ENCODE measurements at regions not wholly inside any gene's neighbourhood (a gene's known extent, or its start where the extent isn't known, plus 50 kb on each side); places are given as distances from the start of the nearest gene placed in this dataset.
"Not testable (repeated sequence)": the region's sequence is repeated elsewhere in the genome, so short reads cannot be mapped to it uniquely, and the experiment has no call there.

DNA sequence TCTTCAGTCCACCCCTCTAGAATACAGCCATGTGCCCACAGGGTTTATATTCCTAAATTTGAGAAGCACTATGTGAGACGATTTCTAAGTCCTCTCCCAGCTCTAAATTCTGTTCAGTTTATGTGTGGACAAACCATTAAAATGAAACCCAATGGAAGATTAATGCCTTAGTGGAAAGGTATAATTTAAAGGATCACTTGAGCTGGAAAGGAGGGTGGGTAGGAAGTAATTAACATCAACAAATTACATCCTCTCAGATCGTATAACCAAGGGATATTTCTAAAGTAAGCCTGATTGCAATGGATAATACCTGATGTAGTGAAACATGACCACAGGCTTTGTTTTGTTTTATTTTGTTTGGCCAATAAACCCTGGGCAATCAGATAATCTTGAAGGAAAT lies 511.0 kb upstream of the COBL start:
- no peak overlapping the region for H3K4me3 ChIP-seq (ENCODE audit: low read depth, low read length)
- H3K9ac ChIP-seq (ENCODE audit: low read depth, low read length): no peak overlapping the region
- H3K9me3 ChIP-seq (ENCODE audit: control insufficient read depth, insufficient read depth, low read length): no peaks in the 10 kb centered on the region
- H3K4me1 ChIP-seq (ENCODE audit: control insufficient read depth, insufficient read depth, low read length): no peaks in the 10 kb centered on the region
- H3K27me3 ChIP-seq (ENCODE audit: control insufficient read depth, insufficient read depth, low read length): no peaks in the 10 kb centered on the region
- H3K36me3 ChIP-seq (ENCODE audit: control insufficient read depth, insufficient read depth, low read length): no peaks in the 10 kb centered on the region
- H3K27ac ChIP-seq (ENCODE audit: low read depth, low read length): no peak overlapping the region

GRCh38 chr7:51824050-51824449 lies 507.4 kb upstream of the COBL start:
- no peaks in the 10 kb centered on the region for H3K36me3 ChIP-seq (ENCODE audit: control insufficient read depth, insufficient read depth, low read length)
- H3K4me3 ChIP-seq (ENCODE audit: low read depth, low read length): no peak overlapping the region
- no peaks in the 10 kb centered on the region for H3K4me1 ChIP-seq (ENCODE audit: control insufficient read depth, insufficient read depth, low read length)
- H3K9me3 ChIP-seq (ENCODE audit: control insufficient read depth, insufficient read depth, low read length): no peaks in the 10 kb centered on the region; the same call in 1 of the 2 replicates
- no peak overlapping the region for H3K27ac ChIP-seq (ENCODE audit: low read depth, low read length)
- H3K9ac ChIP-seq (ENCODE audit: low read depth, low read length): no peak overlapping the region
- H3K27me3 ChIP-seq (ENCODE audit: control insufficient read depth, insufficient read depth, low read length): no peaks in the 10 kb centered on the region

- H3K9me3 ChIP-seq (ENCODE audit: control insufficient read depth, insufficient read depth, low read length): no peaks in the 10 kb centered on the region; the same call in 1 of the 2 replicates
- no peaks in the 10 kb centered on the region for H3K27me3 ChIP-seq (ENCODE audit: control insufficient read depth, insufficient read depth, low read length)
- no peaks in the 10 kb centered on the region for H3K4me1 ChIP-seq (ENCODE audit: control insufficient read depth, insufficient read depth, low read length)
- no peak overlapping the region for H3K4me3 ChIP-seq (ENCODE audit: low read depth, low read length)
- H3K27ac ChIP-seq (ENCODE audit: low read depth, low read length): no peak overlapping the region
- H3K9ac ChIP-seq (ENCODE audit: low read depth, low read length): no peak overlapping the region
- no peaks in the 10 kb centered on the region for H3K36me3 ChIP-seq (ENCODE audit: control insufficient read depth, insufficient read depth, low read length)
Measured at GRCh38 chr7:51823437-51823836, 506.8 kb upstream of the COBL start.

DNA sequence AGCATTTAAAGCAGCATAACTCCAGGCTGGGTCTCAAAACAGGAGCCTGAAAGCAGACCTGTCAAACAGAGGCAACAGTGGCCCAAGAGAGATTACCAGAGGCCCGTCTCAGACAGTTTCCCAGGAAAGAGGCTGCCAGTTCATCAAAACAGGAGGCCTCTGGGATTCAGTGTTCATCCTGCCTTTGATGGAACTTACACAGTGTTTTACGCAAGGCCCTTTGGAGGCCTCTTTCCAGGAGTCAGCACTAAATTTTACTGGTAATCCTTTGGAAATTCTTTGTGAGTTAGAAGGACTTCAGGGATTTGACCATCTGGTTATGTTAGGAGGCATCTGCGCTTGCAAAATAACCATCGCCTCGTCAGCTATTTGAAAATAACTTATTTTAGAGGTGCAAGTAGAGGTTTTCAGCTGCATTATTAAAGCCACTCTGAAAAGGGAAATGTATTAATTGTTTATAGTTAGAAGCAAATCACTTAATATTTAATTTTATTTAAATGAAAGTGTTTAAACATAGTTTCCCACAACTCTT lies 501.2 kb upstream of the COBL start:
- no peak overlapping the region for H3K9ac ChIP-seq (ENCODE audit: low read depth, low read length)
- no peak overlapping the region for H3K27ac ChIP-seq (ENCODE audit: low read depth, low read length)
- no peaks in the 10 kb centered on the region for H3K27me3 ChIP-seq (ENCODE audit: control insufficient read depth, insufficient read depth, low read length)
- H3K4me3 ChIP-seq (ENCODE audit: low read depth, low read length): no peak overlapping the region
- H3K36me3 ChIP-seq (ENCODE audit: control insufficient read depth, insufficient read depth, low read length): no peaks in the 10 kb centered on the region
- no peaks in the 10 kb centered on the region; the same call in 1 of the 2 replicates for H3K9me3 ChIP-seq (ENCODE audit: control insufficient read depth, insufficient read depth, low read length)
- no peaks in the 10 kb centered on the region for H3K4me1 ChIP-seq (ENCODE audit: control insufficient read depth, insufficient read depth, low read length)

DNA sequence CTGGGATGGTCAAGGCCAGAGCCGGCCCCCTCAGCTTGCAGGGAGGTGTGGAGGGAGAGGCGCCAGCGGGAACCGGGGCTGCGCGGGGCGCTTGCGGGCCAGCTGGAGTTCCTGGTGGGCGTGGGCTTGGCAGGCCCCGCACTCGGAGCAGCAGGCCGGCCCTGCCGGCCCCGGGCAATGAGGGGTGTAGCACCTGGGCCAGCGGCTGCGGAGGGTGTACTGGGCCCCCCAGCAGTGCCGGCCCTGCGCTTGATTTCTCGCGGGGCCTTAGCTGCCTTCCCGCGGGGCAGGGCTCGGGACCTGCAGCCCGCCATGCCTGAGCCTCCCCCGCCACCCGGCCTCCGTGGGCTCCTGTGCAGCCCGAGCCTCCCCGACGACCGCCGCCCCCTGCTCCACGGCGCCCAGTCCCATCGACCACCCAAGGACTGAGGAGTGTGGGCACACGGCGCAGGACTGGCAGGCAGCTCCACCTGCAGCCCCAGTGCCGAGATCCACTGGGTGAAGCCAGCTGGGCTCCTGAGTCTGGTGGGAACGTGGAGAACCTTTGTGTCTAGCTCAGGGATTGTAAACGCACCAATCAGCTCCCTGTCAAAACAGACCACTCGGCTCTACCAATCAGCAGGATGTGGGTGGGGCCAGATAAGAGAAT lies 489.3 kb upstream of the COBL start:
- H3K27ac ChIP-seq (ENCODE audit: low read depth, low read length); H3K9me3 ChIP-seq (ENCODE audit: control insufficient read depth, insufficient read depth, low read length); H3K27me3 ChIP-seq (ENCODE audit: control insufficient read depth, insufficient read depth, low read length); H3K4me1 ChIP-seq (ENCODE audit: control insufficient read depth, insufficient read depth, low read length); H3K36me3 ChIP-seq (ENCODE audit: control insufficient read depth, insufficient read depth, low read length); H3K9ac ChIP-seq (ENCODE audit: low read depth, low read length); H3K4me3 ChIP-seq (ENCODE audit: low read depth, low read length): not testable (repeated sequence)

DNA sequence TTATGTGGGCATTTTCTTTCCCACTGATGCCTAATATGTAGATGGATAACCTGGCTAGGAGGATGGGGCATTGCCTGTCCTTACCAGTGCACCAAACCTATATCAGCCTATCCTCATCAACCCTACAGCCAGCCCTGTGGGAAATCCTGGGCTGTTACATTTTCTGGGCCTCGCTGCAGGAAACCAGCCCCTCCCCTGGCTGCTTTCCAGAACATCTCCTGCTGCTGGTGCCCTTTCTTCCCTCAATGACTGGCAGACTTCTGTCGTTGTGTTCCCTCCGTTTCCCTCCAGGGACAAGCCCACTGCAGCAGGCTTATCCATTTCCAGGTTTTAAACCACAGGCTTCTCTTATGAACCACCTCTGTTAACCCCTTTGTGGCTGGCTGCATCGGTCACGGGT lies 486.1 kb upstream of the COBL start:
- H3K27me3 ChIP-seq (ENCODE audit: control insufficient read depth, insufficient read depth, low read length): no peaks in the 10 kb centered on the region
- no peak overlapping the region for H3K4me3 ChIP-seq (ENCODE audit: low read depth, low read length)
- H3K36me3 ChIP-seq (ENCODE audit: control insufficient read depth, insufficient read depth, low read length): no peaks in the 10 kb centered on the region
- H3K27ac ChIP-seq (ENCODE audit: low read depth, low read length): no peak overlapping the region
- H3K9me3 ChIP-seq (ENCODE audit: control insufficient read depth, insufficient read depth, low read length): no peaks in the 10 kb centered on the region
- H3K9ac ChIP-seq (ENCODE audit: low read depth, low read length): no peak overlapping the region
- H3K4me1 ChIP-seq (ENCODE audit: control insufficient read depth, insufficient read depth, low read length): 0 out of 2 replicates have a peak, but pooled peaks cover 4% of the 10 kb centered on the region

- Histone ChIP-seq H3K9ac (ENCODE audit: low read depth, low read length) (no peak overlapping the region), H3K36me3 (ENCODE audit: control insufficient read depth, insufficient read depth, low read length) (no peaks in the 10 kb centered on the region), H3K27me3 (ENCODE audit: control insufficient read depth, insufficient read depth, low read length) (no peaks in the 10 kb centered on the region), H3K4me3 (ENCODE audit: low read depth, low read length) (no peak overlapping the region), H3K27ac (ENCODE audit: low read depth, low read length) (no peak overlapping the region), H3K4me1 (ENCODE audit: control insufficient read depth, insufficient read depth, low read length) (no peaks in the 10 kb centered on the region), H3K9me3 (ENCODE audit: control insufficient read depth, insufficient read depth, low read length) (no peaks in the 10 kb centered on the region)
Measured at GRCh38 chr7:51797371-51797770, 480.8 kb upstream of the COBL start.

GRCh38 chr7:51792796-51793195 lies 476.2 kb upstream of the COBL start:
- Histone ChIP-seq H3K4me1 (ENCODE audit: control insufficient read depth, insufficient read depth, low read length) (no peaks in the 10 kb centered on the region), H3K4me3 (ENCODE audit: low read depth, low read length) (no peak overlapping the region), H3K27ac (ENCODE audit: low read depth, low read length) (no peak overlapping the region), H3K27me3 (ENCODE audit: control insufficient read depth, insufficient read depth, low read length) (no peaks in the 10 kb centered on the region), H3K9ac (ENCODE audit: low read depth, low read length) (no peak overlapping the region), H3K9me3 (ENCODE audit: control insufficient read depth, insufficient read depth, low read length) (no peaks in the 10 kb centered on the region), H3K36me3 (ENCODE audit: control insufficient read depth, insufficient read depth, low read length) (no peaks in the 10 kb centered on the region)

DNA sequence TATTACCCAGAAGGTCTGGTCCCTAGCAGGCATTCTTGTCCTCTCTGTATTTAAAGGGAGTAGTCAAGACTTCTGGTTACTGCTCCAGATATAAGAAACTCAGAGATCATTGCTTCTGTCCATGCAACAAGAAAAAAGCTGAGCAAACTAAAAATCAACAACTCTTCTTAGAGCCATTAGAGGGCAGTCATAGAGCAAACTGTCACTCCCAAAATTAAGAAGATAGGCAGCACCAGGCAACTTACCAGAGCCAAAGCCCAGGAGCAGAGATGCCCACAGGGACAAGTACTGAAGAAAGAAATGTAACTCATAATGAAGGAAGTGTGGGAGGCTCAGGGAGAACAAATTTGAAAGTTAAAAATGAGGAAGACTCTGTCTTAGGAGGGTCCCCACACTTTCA lies 472.9 kb upstream of the COBL start:
- Histone ChIP-seq H3K36me3 (ENCODE audit: control insufficient read depth, insufficient read depth, low read length) (no peaks in the 10 kb centered on the region), H3K9ac (ENCODE audit: low read depth, low read length) (no peak overlapping the region), H3K27me3 (ENCODE audit: control insufficient read depth, insufficient read depth, low read length) (no peaks in the 10 kb centered on the region), H3K4me1 (ENCODE audit: control insufficient read depth, insufficient read depth, low read length) (no peaks in the 10 kb centered on the region), H3K4me3 (ENCODE audit: low read depth, low read length) (no peak overlapping the region), H3K27ac (ENCODE audit: low read depth, low read length) (no peak overlapping the region), H3K9me3 (ENCODE audit: control insufficient read depth, insufficient read depth, low read length) (no peaks in the 10 kb centered on the region)

DNA sequence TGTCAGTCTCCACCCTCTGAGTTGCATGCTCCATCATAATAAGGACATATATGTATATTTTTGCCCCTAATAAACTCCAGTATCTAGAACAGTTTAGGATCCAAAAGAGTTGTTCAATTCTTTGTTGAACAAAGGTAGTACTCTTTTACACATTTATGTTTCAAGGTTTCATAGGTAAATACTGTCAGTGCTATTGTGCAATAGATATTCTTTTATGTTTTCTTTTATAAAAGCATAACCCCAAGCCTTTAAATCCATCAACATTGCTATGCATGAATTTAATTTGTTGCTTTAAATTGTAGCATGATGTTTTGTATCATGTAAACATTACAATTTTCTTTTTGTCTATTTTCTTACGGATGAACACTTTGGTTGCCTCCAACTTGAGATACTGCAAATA lies 469.7 kb upstream of the COBL start:
- Histone ChIP-seq H3K36me3 (ENCODE audit: control insufficient read depth, insufficient read depth, low read length) (no peaks in the 10 kb centered on the region), H3K4me1 (ENCODE audit: control insufficient read depth, insufficient read depth, low read length) (no peaks in the 10 kb centered on the region), H3K27me3 (ENCODE audit: control insufficient read depth, insufficient read depth, low read length) (no peaks in the 10 kb centered on the region), H3K9ac (ENCODE audit: low read depth, low read length) (no peak overlapping the region), H3K27ac (ENCODE audit: low read depth, low read length) (no peak overlapping the region), H3K4me3 (ENCODE audit: low read depth, low read length) (no peak overlapping the region), H3K9me3 (ENCODE audit: control insufficient read depth, insufficient read depth, low read length) (no peaks in the 10 kb centered on the region)

- H3K9me3 ChIP-seq (ENCODE audit: control insufficient read depth, insufficient read depth, low read length): no peaks in the 10 kb centered on the region
- H3K36me3 ChIP-seq (ENCODE audit: control insufficient read depth, insufficient read depth, low read length): no peaks in the 10 kb centered on the region
- H3K27ac ChIP-seq (ENCODE audit: low read depth, low read length): no peak overlapping the region
- H3K9ac ChIP-seq (ENCODE audit: low read depth, low read length): no peak overlapping the region
- H3K27me3 ChIP-seq (ENCODE audit: control insufficient read depth, insufficient read depth, low read length): no peaks in the 10 kb centered on the region
- H3K4me1 ChIP-seq (ENCODE audit: control insufficient read depth, insufficient read depth, low read length): no peaks in the 10 kb centered on the region
- H3K4me3 ChIP-seq (ENCODE audit: low read depth, low read length): no peak overlapping the region
Measured at GRCh38 chr7:51785876-51786275, 469.3 kb upstream of the COBL start.
